HepG2 (cell line): ENCODE measurements at regions not wholly inside any gene's neighbourhood (a gene's known extent, or its start where the extent isn't known, plus 50 kb on each side); places are given as distances from the start of the nearest gene placed in this dataset.

ENCODE experiments used
- EZH2 ChIP-seq: conservative IDR thresholded peaks from 2 replicates; pipeline ENCODE4 v1.6.1; 2012; ENCODE audit warnings: mild to moderate bottlenecking, low read depth, low read length, moderate library complexity
- YY1 ChIP-seq: IDR thresholded peaks from 2 replicates; pipeline ENCODE4 v1.6.1; 2011; ENCODE audit warnings: low read length, low read depth, moderate library complexity, mild to moderate bottlenecking; ENCODE audit not compliant: insufficient read depth, insufficient replicate concordance
- ZSCAN12 ChIP-seq: sonication (generic); formaldehyde crosslinking; IDR thresholded peaks from 2 replicates; pipeline ENCODE4 v1.9.0; 2021; ENCODE audit warnings: mild to moderate bottlenecking, missing genetic modification reagents
- TF ChIP-seq, protein P1 (sequence below): sonication (generic); formaldehyde crosslinking; IDR thresholded peaks from 2 replicates; pipeline ENCODE4 v1.5.0; 2020; ENCODE audit warnings: mild to moderate bottlenecking, missing genetic modification reagents, borderline replicate concordance
- TF ChIP-seq, protein P2 (sequence below): sonication (generic); formaldehyde crosslinking; IDR thresholded peaks from 2 replicates; pipeline ENCODE4 v1.5.0; 2020; ENCODE audit warnings: mild to moderate bottlenecking, missing genetic modification reagents, moderate library complexity

DNA sequence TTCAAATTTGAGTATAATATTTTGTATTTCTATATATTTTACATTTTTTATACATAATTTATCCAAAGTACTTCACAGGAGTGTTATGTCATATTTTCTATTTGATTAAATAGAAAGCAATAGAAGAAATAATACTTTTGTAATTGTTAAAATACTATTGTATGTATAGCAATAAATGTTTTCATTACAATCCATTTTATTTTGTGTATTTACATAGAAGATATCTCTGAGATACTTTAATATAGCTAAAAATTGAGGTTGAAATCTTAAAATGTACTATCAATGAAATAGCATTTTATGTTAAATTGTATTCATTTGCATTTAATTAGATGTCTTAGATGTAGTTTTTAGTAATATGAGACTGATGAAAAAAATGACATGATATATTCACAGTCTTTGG, 1109.6 kb upstream of the MIR17HG start:
- TF ChIP-seq, protein P1, sequence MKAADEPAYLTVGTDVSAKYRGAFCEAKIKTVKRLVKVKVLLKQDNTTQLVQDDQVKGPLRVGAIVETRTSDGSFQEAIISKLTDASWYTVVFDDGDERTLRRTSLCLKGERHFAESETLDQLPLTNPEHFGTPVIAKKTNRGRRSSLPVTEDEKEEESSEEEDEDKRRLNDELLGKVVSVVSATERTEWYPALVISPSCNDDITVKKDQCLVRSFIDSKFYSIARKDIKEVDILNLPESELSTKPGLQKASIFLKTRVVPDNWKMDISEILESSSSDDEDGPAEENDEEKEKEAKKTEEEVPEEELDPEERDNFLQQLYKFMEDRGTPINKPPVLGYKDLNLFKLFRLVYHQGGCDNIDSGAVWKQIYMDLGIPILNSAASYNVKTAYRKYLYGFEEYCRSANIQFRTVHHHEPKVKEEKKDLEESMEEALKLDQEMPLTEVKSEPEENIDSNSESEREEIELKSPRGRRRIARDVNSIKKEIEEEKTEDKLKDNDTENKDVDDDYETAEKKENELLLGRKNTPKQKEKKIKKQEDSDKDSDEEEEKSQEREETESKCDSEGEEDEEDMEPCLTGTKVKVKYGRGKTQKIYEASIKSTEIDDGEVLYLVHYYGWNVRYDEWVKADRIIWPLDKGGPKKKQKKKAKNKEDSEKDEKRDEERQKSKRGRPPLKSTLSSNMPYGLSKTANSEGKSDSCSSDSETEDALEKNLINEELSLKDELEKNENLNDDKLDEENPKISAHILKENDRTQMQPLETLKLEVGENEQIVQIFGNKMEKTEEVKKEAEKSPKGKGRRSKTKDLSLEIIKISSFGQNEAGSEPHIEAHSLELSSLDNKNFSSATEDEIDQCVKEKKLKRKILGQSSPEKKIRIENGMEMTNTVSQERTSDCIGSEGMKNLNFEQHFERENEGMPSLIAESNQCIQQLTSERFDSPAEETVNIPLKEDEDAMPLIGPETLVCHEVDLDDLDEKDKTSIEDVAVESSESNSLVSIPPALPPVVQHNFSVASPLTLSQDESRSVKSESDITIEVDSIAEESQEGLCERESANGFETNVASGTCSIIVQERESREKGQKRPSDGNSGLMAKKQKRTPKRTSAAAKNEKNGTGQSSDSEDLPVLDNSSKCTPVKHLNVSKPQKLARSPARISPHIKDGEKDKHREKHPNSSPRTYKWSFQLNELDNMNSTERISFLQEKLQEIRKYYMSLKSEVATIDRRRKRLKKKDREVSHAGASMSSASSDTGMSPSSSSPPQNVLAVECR (CRISPR knock-in tag), result no peak
- TF ChIP-seq ZSCAN12 (CRISPR knock-in tag) (no peak), EZH2 (no peak), YY1 (no peak)
- TF ChIP-seq, protein P2, sequence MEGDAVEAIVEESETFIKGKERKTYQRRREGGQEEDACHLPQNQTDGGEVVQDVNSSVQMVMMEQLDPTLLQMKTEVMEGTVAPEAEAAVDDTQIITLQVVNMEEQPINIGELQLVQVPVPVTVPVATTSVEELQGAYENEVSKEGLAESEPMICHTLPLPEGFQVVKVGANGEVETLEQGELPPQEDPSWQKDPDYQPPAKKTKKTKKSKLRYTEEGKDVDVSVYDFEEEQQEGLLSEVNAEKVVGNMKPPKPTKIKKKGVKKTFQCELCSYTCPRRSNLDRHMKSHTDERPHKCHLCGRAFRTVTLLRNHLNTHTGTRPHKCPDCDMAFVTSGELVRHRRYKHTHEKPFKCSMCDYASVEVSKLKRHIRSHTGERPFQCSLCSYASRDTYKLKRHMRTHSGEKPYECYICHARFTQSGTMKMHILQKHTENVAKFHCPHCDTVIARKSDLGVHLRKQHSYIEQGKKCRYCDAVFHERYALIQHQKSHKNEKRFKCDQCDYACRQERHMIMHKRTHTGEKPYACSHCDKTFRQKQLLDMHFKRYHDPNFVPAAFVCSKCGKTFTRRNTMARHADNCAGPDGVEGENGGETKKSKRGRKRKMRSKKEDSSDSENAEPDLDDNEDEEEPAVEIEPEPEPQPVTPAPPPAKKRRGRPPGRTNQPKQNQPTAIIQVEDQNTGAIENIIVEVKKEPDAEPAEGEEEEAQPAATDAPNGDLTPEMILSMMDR, result no peak
